ENCODE measurements at regions not wholly inside any gene's neighbourhood (a gene's known extent, or its start where the extent isn't known, plus 50 kb on each side); places are given as distances from the start of the nearest gene placed in this dataset.
"Not testable (repeated sequence)": the region's sequence is repeated elsewhere in the genome, so short reads cannot be mapped to it uniquely, and the experiment has no call there.

- H3K4me3 ChIP-seq (ENCODE audit: low read depth, low read length), result no peak overlapping the region
Measured at GRCh38 chr16:65314627-65315008, 192.8 kb upstream of the CDH11 start.

DNA sequence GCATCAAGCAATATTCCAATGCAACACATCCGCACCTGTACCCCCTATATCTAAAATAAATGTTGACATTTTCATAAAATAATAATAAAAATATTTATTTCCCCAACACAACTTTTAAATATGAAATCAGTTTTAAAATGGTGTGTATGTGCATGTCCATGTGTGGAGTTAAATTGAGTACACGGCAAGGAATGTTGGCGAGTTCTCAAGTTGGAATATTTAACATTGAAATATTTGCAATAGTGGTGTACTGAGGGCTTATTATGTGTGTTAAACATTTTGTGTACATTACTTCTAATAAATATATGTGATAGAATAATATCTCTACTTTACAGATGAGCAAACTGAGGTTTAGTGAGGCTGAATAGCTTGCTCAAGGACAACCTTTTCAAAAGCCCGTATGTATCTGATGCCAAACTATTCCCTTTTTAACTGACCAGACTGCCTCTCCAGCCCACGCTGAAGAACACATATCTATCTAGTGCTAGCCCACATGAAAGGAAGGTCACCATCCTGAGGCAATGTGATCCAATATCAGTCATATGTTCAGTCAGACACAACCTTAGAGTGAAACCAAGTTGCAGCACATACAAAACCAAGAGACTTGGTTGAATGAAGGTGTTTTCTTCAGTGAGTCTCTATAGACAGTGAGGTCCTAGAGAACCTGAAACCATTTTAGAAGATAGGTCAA is 192.2 kb upstream of the CDH11 start:
- no peak overlapping the region for H3K4me3 ChIP-seq (ENCODE audit: low read depth, low read length)

DNA sequence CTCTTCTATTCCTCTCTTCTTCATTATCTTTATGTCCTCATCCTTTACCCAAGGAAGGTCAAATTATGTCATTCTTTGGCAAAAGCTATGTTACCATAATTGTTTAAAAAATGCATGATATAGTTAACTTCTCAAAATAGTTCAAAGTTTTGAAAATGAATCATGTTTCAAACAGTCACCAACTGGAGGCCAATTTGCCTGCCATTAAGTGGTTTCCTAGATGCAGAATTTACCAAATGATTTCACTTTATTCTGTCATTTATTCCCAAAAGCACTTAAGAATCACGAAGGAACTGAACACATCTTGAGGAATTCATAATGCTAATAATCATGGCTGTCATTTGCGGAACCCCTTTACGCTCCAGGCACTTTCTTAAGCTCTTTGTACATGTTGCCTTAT is 190.9 kb upstream of the CDH11 start:
- H3K4me3 ChIP-seq (ENCODE audit: low read depth, low read length), result no peak overlapping the region

DNA sequence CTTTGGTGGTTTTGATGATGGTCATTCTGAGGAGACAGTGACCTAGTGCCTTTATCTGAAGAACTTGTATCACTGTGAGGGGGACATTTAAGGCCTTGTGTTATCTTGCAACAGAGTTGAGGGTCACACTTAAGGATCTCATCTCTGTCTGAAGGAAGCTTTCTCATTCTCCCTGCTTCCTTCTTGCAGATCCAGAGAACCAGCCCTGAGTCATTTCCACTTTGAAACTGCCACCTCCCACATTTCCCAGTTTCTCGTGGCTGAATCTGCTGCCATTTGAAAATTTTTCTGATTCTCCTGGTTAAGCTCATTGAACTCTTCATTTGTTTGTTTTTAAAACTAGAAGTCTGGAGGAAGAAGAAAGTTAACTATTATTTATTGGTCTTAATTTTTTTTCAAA is 190.2 kb upstream of the CDH11 start:
- no peak overlapping the region for H3K4me3 ChIP-seq (ENCODE audit: low read depth, low read length)

GRCh38 chr16:65310491-65310890 is 188.6 kb upstream of the CDH11 start:
- not testable (repeated sequence) for H3K4me3 ChIP-seq (ENCODE audit: low read depth, low read length)

- no peak overlapping the region for H3K4me3 ChIP-seq (ENCODE audit: low read depth, low read length)
Measured at GRCh38 chr16:65309354-65309753, 187.5 kb upstream of the CDH11 start.

DNA sequence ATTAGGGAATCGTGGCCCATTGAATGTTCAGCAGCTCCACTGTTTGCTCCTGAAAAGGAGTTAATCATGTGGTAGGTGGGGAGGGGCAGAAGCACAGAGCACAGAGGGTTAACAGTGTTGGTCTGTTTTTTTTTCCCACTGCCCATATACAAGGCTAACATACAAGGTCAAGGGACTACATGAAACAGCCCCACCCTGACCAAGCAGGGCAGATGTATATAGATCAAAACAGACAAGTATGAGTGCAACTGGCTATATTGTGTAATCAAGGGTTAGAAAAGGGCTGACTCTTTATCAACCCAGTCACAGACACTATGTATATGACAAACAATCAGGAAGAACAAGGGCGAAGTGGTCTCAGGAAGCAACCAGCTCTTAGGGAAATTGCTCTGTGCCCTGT is 186.6 kb upstream of the CDH11 start:
- H3K4me3 ChIP-seq (ENCODE audit: low read depth, low read length), result no peak overlapping the region

GRCh38 chr16:65307286-65307685 is 185.4 kb upstream of the CDH11 start:
- H3K4me3 ChIP-seq (ENCODE audit: low read depth, low read length), result no peak overlapping the region

DNA sequence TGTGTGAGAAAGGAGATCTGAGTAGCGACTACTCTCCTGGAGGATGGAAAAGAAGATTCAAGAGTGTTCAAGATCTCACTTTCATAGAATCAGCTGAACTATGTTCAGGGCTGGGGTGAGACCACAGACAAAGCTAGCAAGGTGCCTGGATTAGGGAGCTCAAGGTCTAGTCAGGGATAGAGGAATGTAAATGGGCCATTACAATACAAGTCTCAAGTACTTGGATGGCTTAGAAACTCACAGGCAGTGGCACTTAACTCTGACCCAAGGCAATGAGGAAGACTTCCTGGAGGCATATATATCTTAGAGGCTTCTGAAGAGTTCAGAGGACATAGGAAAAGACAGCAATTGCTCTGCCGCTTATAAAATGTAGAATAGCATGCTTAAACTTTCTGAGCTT is 184.9 kb upstream of the CDH11 start:
- no peak overlapping the region for H3K4me3 ChIP-seq (ENCODE audit: low read depth, low read length)

DNA sequence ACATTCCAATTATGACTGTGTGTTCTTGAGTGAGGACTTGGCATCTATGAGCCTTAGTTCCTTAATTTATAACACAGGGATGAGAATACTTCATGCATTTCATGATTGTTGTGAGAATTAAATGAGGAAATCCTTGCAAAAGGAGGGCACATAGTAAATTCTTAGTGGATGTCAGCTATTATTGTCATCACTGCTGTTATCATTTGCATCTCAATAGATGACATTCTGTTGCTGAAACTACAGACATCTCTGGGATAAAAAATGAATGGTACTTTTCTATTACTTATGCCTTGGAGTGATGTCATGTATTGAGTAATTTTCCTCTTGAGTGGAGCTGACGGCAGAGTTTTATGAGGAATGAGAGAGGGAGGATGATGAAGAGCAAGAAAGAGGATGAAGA is 184.4 kb upstream of the CDH11 start:
- H3K4me3 ChIP-seq (ENCODE audit: low read depth, low read length), result no peak overlapping the region

DNA sequence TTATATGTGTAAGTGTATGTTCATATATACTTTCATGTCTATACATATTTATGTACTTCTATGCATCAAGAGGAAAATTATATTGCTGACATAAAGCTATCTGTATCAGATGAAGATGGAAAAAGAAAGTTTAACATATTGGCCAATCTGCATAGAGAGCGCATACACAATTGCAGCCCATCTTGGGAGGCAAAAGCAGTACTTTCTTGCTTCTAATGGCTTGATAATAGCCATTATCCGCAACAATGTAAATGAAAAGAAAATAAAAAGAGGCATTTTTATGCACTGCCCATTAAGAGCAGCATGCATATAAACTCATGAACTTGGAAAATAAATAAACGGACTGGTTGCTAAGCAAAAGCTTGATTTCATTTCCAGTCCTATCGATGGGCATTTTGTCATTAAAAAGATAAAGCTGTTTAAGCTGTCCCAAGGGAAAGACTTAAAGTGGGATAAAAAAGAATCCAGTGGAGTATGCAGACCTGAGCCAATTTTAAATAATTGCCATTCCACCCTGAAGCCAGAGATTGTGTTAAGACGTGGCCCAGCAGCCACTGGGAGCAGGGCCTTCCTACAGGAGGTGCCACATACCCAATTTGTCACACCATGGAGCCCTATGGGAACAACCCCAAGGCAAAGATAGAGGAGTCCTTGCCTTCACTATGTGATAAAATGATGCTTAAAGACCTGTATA is 183.6 kb upstream of the CDH11 start:
- no peak overlapping the region for H3K4me3 ChIP-seq (ENCODE audit: low read depth, low read length)

DNA sequence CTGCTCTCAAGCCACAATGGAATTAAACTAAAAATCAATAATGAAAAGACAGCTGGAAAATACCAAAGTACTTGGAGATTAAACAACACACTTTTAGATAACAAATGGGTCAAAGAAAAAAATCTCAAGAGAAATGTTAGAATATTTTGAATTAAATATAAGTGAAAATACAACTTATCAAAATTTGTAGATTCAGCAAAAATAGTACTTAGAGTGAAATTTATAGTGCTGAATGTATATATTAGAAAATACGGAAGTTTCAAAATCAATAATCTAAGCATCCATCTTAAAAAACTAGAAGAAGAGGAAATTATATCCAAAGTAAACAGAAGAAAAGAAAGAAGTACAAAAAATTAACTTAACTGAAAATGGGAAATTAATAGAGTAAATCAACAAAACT is 179.2 kb upstream of the CDH11 start:
- no peak overlapping the region for H3K4me3 ChIP-seq (ENCODE audit: low read depth, low read length)

GRCh38 chr16:65297453-65297852 is 175.6 kb upstream of the CDH11 start:
- H3K4me3 ChIP-seq (ENCODE audit: low read depth, low read length), result no peak overlapping the region

- H3K4me3 ChIP-seq (ENCODE audit: low read depth, low read length), result no peak overlapping the region
Measured at GRCh38 chr16:65295527-65295926, 173.7 kb upstream of the CDH11 start.

- no peak overlapping the region for H3K4me3 ChIP-seq (ENCODE audit: low read depth, low read length)
Measured at GRCh38 chr16:65294708-65295107, 172.8 kb upstream of the CDH11 start.

GRCh38 chr16:65294165-65294564 is 172.3 kb upstream of the CDH11 start:
- H3K4me3 ChIP-seq (ENCODE audit: low read depth, low read length), result no peak overlapping the region

GRCh38 chr16:65289022-65289421 is 167.2 kb upstream of the CDH11 start:
- H3K4me3 ChIP-seq (ENCODE audit: low read depth, low read length), result no peak overlapping the region

DNA sequence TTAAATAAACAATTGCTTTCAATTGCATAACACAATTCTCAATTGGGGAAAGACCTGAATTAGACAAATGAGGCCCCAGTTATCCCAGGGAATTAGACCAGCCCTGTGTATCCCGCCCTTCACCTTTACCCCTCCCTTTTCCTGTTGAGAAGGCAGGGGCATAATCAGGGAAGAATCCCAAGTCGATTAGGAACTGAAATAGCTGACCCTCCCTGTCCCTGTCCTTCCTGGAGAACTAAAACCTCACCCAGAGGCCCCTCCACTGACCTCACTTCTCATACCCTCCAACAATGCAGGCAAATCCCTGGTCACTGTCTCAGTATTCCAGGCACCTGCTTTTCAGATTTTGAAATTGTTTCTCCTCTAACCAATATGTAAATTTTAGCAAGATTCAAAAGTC is 165.4 kb upstream of the CDH11 start:
- no peak overlapping the region for H3K4me3 ChIP-seq (ENCODE audit: low read depth, low read length)

- H3K4me3 ChIP-seq (ENCODE audit: low read depth, low read length), result no peak overlapping the region
Measured at GRCh38 chr16:65285128-65286048, 163.5 kb upstream of the CDH11 start.

DNA sequence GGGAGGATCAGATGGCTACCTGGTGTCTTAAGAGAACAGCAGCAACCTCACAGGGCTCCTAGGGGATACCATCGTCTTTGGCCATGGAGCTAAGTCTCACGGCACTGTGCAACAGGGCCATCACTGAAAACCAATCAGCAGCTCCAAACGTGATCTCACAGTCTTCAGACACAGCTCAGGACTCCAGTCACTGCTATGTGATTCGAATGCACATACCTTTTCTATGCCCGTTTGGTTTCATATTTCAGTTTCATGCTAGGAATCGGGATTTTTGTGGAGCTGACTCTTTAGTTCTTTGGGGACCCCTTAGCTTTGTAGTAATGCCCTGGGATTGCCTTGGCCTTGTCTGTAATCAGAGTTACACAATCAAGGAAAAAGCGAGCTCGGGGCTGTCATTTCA is 162.8 kb upstream of the CDH11 start:
- no peak overlapping the region for H3K4me3 ChIP-seq (ENCODE audit: low read depth, low read length)

GRCh38 chr16:65283181-65283651 is 161.4 kb upstream of the CDH11 start:
- H3K4me3 ChIP-seq (ENCODE audit: low read depth, low read length), result no peak overlapping the region

GRCh38 chr16:65281586-65281985 is 159.7 kb upstream of the CDH11 start:
- no peak overlapping the region for H3K4me3 ChIP-seq (ENCODE audit: low read depth, low read length)
